NCI-H1092 (cell line): ENCODE measurements at regions not wholly inside any gene's neighbourhood (a gene's known extent, or its start where the extent isn't known, plus 50 kb on each side); places are given as distances from the start of the nearest gene placed in this dataset.
A peak's percentile ranks its signal among the peaks of the same experiment; 100 is the strongest.

Source experiments
- DNase-seq: peaks from one replicate; lab custom pipeline; 2025; lab: John Stamatoyannopoulos, UW

- DNase-seq = no peak
Measured at GRCh38 chr7:51521054-51521453, 204.4 kb upstream of the COBL start.

- DNase-seq = no peak
Measured at GRCh38 chr7:51518646-51519045, 202.0 kb upstream of the COBL start.

GRCh38 chr7:51517187-51517586 is 200.6 kb upstream of the COBL start:
- no peak for DNase-seq

GRCh38 chr7:51501620-51502019 is 185.0 kb upstream of the COBL start:
- DNase-seq = no peak

GRCh38 chr7:51482976-51483375 is 166.4 kb upstream of the COBL start:
- no peak for DNase-seq

- DNase-seq = no peak
Measured at GRCh38 chr7:51481421-51481820, 164.8 kb upstream of the COBL start.

- no peak for DNase-seq
Measured at GRCh38 chr7:51477819-51478218, 161.2 kb upstream of the COBL start.

GRCh38 chr7:51477323-51477722 is 160.7 kb upstream of the COBL start:
- no peak for DNase-seq

GRCh38 chr7:51476026-51476425 is 159.4 kb upstream of the COBL start:
- DNase-seq = no peak

GRCh38 chr7:51472873-51473272 is 156.3 kb upstream of the COBL start:
- no peak for DNase-seq

GRCh38 chr7:51471981-51472296 is 155.3 kb upstream of the COBL start:
- DNase-seq = no peak

GRCh38 chr7:51471210-51471980 is 154.8 kb upstream of the COBL start:
- DNase-seq = peak; percentile 73

GRCh38 chr7:51467384-51468017 is 150.9 kb upstream of the COBL start:
- DNase-seq = no peak

- no peak for DNase-seq
Measured at GRCh38 chr7:51459809-51460208, 143.2 kb upstream of the COBL start.

- DNase-seq = no peak
Measured at GRCh38 chr7:51458693-51459092, 142.1 kb upstream of the COBL start.

GRCh38 chr7:51457079-51457478 is 140.5 kb upstream of the COBL start:
- DNase-seq = no peak

- no peak for DNase-seq
Measured at GRCh38 chr7:51456431-51457060, 139.9 kb upstream of the COBL start.

- peak; percentile 80 for DNase-seq
Measured at GRCh38 chr7:51455948-51456347, 139.3 kb upstream of the COBL start.

GRCh38 chr7:51455513-51455912 is 138.9 kb upstream of the COBL start:
- no peak for DNase-seq

- no peak for DNase-seq
Measured at GRCh38 chr7:51455086-51455485, 138.5 kb upstream of the COBL start.

GRCh38 chr7:51452694-51453093 is 136.1 kb upstream of the COBL start:
- no peak for DNase-seq

GRCh38 chr7:51451751-51452476 is 135.3 kb upstream of the COBL start:
- DNase-seq = no peak

GRCh38 chr7:51450541-51450940 is 133.9 kb upstream of the COBL start:
- no peak for DNase-seq
